Activated CD4-positive, alpha-beta memory T cell treated with anti-CD3 and anti-CD28 coated beads for 36 hours (primary cell): ENCODE measurements at regions not wholly inside any gene's neighbourhood (a gene's known extent, or its start where the extent isn't known, plus 50 kb on each side); places are given as distances from the start of the nearest gene placed in this dataset.
"Not testable (repeated sequence)": the region's sequence is repeated elsewhere in the genome, so short reads cannot be mapped to it uniquely, and the experiment has no call there.

Experiments used
- CTCF ChIA-PET: fragments of 350-600 bp; sonication (Branson Sonifier 250); formaldehyde crosslinking; loops from one replicate; lab custom pipeline; 2021; ENCODE audit warnings: antibody characterized with exemption, inconsistent platforms; lab: Charles Lee
- POLR2A ChIA-PET: fragments of 350-600 bp; sonication (Branson Sonifier 250); formaldehyde crosslinking; loops from one replicate; lab custom pipeline; 2021; ENCODE audit warnings: antibody characterized with exemption; lab: Charles Lee
- DNase-seq: peaks from one replicate; pipeline ENCODE4 v3.0.0-alpha.2; 2020
- H3K27ac Mint-ChIP-seq: one replicate; pipeline ENCODE4 v1.8.0; 2021; ENCODE audit warnings: mixed read lengths
- H3K27me3 Mint-ChIP-seq: one replicate; pipeline ENCODE4 v1.8.0; 2021; ENCODE audit warnings: mixed read lengths
- H3K36me3 Mint-ChIP-seq: one replicate; pipeline ENCODE4 v1.8.0; 2021; ENCODE audit warnings: mixed read lengths
- H3K4me1 Mint-ChIP-seq: one replicate; pipeline ENCODE4 v1.8.0; 2021; ENCODE audit warnings: low read depth, mixed read lengths
- H3K4me3 Mint-ChIP-seq: one replicate; pipeline ENCODE4 v1.8.0; 2021; ENCODE audit warnings: mild to moderate bottlenecking, mixed read lengths
- H3K9me3 Mint-ChIP-seq: one replicate; pipeline ENCODE4 v1.8.0; 2021; ENCODE audit warnings: mixed read lengths
- intact Hi-C: fragments of 100-400 bp; cut with micrococcal nuclease; formaldehyde crosslinking; loops from one replicate; pipeline ENCODE4 v1.15.1; 2023

GRCh38 chr10:6677129-6677528 is 97.1 kb upstream of the PRKCQ start:
- H3K4me1 Mint-ChIP-seq, POLR2A ChIA-PET, H3K36me3 Mint-ChIP-seq, DNase-seq, H3K27ac Mint-ChIP-seq, H3K9me3 Mint-ChIP-seq, H3K4me3 Mint-ChIP-seq, H3K27me3 Mint-ChIP-seq: not testable (repeated sequence)
- intact Hi-C loops = loop anchor here (10.0 kb wide), 1 partner anchor 738 kb away; the partner anchor contains the start of gene SFMBT2
- CTCF ChIA-PET = interaction anchor here (0.7 to 1.9 kb wide), 5 partner anchors 9 to 261 kb away, joined by 4 to 27 read pairs (median 8); partner anchors contain the start of gene PRKCQ

GRCh38 chr10:6674291-6674690 is 94.2 kb upstream of the PRKCQ start:
- Mint-ChIP-seq H3K27me3 (peaks cover 6% of the 10 kb centered on the region), H3K4me3 (no peak overlapping the region), H3K27ac (no peak overlapping the region), H3K36me3 (no peaks in the 10 kb centered on the region), H3K9me3 (no peaks in the 10 kb centered on the region), H3K4me1 (peaks cover 4% of the 10 kb centered on the region)
- no peak for DNase-seq
- POLR2A ChIA-PET = no interaction called here
- CTCF ChIA-PET = interaction anchor here (0.6 kb wide), 1 partner anchor 813 kb away, joined by 3 read pairs; no protein-coding TSS in a partner anchor
- intact Hi-C loops = loop anchor here (10.0 kb wide), 1 partner anchor 741 kb away; the partner anchor contains the start of gene SFMBT2

- Mint-ChIP-seq H3K36me3 (no peaks in the 10 kb centered on the region), H3K9me3 (no peaks in the 10 kb centered on the region), H3K27ac (no peak overlapping the region), H3K27me3 (peaks cover 2% of the 10 kb centered on the region), H3K4me3 (no peak overlapping the region), H3K4me1 (peaks cover 5% of the 10 kb centered on the region)
- ChIA-PET POLR2A (no interaction called here), CTCF (interaction anchor here (0.8 to 6.8 kb wide), 4 partner anchors 8 to 739 kb away, joined by 3 to 63 read pairs (median 4); partner anchors contain the start of gene PRKCQ)
- intact Hi-C loops = loop anchor here (10.0 kb wide), 1 partner anchor 743 kb away; the partner anchor contains the start of gene SFMBT2
- no peak for DNase-seq
These were observed 91.9 kb upstream of the PRKCQ start for GRCh38 chr10:6671976-6672375.

GRCh38 chr10:6669269-6669859 is 89.3 kb upstream of the PRKCQ start:
- H3K4me1 Mint-ChIP-seq = peaks cover 23% of the 10 kb centered on the region
- no peak overlapping the region for H3K27ac Mint-ChIP-seq
- no peak for DNase-seq
- H3K36me3 Mint-ChIP-seq = no peaks in the 10 kb centered on the region
- no peak overlapping the region for H3K4me3 Mint-ChIP-seq
- H3K27me3 Mint-ChIP-seq = peaks cover 2% of the 10 kb centered on the region
- ChIA-PET POLR2A (interaction anchor here (0.6 kb wide), 1 partner anchor 252 kb away, joined by 3 read pairs; no protein-coding TSS in a partner anchor), CTCF (interaction anchor here (0.6 to 6.8 kb wide), 21 partner anchors 9 to 748 kb away, joined by 3 to 63 read pairs (median 6); partner anchors contain the start of genes PRKCQ and SFMBT2)
- intact Hi-C loops = loop anchor here (5.0 to 10.0 kb wide), 2 partner anchors 152 to 565 kb away; no protein-coding TSS in a partner anchor
- no peaks in the 10 kb centered on the region for H3K9me3 Mint-ChIP-seq

- no peaks in the 10 kb centered on the region for H3K27me3 Mint-ChIP-seq
- intact Hi-C loops = loop anchor here (1.0 to 10.0 kb wide), 4 partner anchors 23 to 563 kb away; no protein-coding TSS in a partner anchor
- ChIA-PET CTCF (interaction anchor here (0.6 to 6.8 kb wide), 47 partner anchors 9 to 858 kb away, joined by 3 to 63 read pairs (median 4); partner anchors contain the start of gene PRKCQ), POLR2A (interaction anchor here (1.6 kb wide), 1 partner anchor 88 kb away, joined by 6 read pairs; the partner anchor contains the start of gene PRKCQ)
- no peaks in the 10 kb centered on the region for H3K36me3 Mint-ChIP-seq
- no peaks in the 10 kb centered on the region for H3K9me3 Mint-ChIP-seq
- peak overlapping the region; percentile 6 for H3K27ac Mint-ChIP-seq
- peaks cover 23% of the 10 kb centered on the region for H3K4me1 Mint-ChIP-seq
- peak; percentile 68 for DNase-seq
- H3K4me3 Mint-ChIP-seq = no peak overlapping the region
These were observed 87.7 kb upstream of the PRKCQ start for GRCh38 chr10:6667679-6668270.

GRCh38 chr10:6667150-6667549 is 87.1 kb upstream of the PRKCQ start:
- H3K36me3 Mint-ChIP-seq = no peaks in the 10 kb centered on the region
- H3K27me3 Mint-ChIP-seq = no peaks in the 10 kb centered on the region
- H3K9me3 Mint-ChIP-seq = no peaks in the 10 kb centered on the region
- H3K27ac Mint-ChIP-seq = no peak overlapping the region
- no peak overlapping the region for H3K4me3 Mint-ChIP-seq
- intact Hi-C loops = loop anchor here (1.0 to 10.0 kb wide), 4 partner anchors 22 to 562 kb away; no protein-coding TSS in a partner anchor
- no peak for DNase-seq
- H3K4me1 Mint-ChIP-seq = peaks cover 23% of the 10 kb centered on the region
- ChIA-PET CTCF (interaction anchor here (0.7 to 6.8 kb wide), 42 partner anchors 8 to 777 kb away, joined by 3 to 63 read pairs (median 5); partner anchors contain the start of gene PRKCQ), POLR2A (interaction anchor here (1.6 to 1.9 kb wide), 3 partner anchors 23 to 87 kb away, joined by 6 to 11 read pairs (median 6); partner anchors contain the start of gene PRKCQ)

- peak overlapping the region; percentile 64 for H3K27ac Mint-ChIP-seq
- H3K27me3 Mint-ChIP-seq = no peaks in the 10 kb centered on the region
- intact Hi-C loops = loop anchor here (1.0 to 10.0 kb wide), 5 partner anchors 16 to 561 kb away; partner anchors contain the start of gene PRKCQ
- peak; percentile 71 for DNase-seq
- CTCF ChIA-PET = interaction anchor here (0.7 to 6.8 kb wide), 16 partner anchors 13 to 860 kb away, joined by 3 to 63 read pairs (median 4); partner anchors contain the start of gene PRKCQ
- H3K36me3 Mint-ChIP-seq = no peaks in the 10 kb centered on the region
- H3K4me3 Mint-ChIP-seq = peak overlapping the region; percentile 17
- no peaks in the 10 kb centered on the region for H3K9me3 Mint-ChIP-seq
- peaks cover 23% of the 10 kb centered on the region for H3K4me1 Mint-ChIP-seq
- POLR2A ChIA-PET = interaction anchor here (0.7 to 1.9 kb wide), 7 partner anchors 15 to 745 kb away, joined by 3 to 11 read pairs (median 4); partner anchors contain the start of gene SFMBT2
These were observed 85.8 kb upstream of the PRKCQ start for GRCh38 chr10:6665847-6666246.

- POLR2A ChIA-PET = no interaction called here
- Mint-ChIP-seq H3K4me1 (peaks cover 10% of the 10 kb centered on the region), H3K4me3 (no peak overlapping the region), H3K27ac (no peak overlapping the region), H3K27me3 (peaks cover 3% of the 10 kb centered on the region), H3K36me3 (no peaks in the 10 kb centered on the region), H3K9me3 (no peaks in the 10 kb centered on the region)
- intact Hi-C loops = loop anchor here (10.0 kb wide), 1 partner anchor 556 kb away; no protein-coding TSS in a partner anchor
- DNase-seq = no peak
- CTCF ChIA-PET = interaction anchor here (1.0 to 1.8 kb wide), 2 partner anchors 9 to 12 kb away, joined by 3 to 16 read pairs; no protein-coding TSS in a partner anchor
These were observed 80.4 kb upstream of the PRKCQ start for GRCh38 chr10:6660460-6660859.

- ChIA-PET POLR2A (interaction anchor here (0.6 kb wide), 2 partner anchors 136 to 178 kb away, joined by 3 read pairs; no protein-coding TSS in a partner anchor), CTCF (interaction anchor here (0.6 to 1.8 kb wide), 4 partner anchors 8 to 751 kb away, joined by 3 to 16 read pairs (median 5); partner anchors contain the start of gene SFMBT2)
- Mint-ChIP-seq H3K4me3 (no peak overlapping the region), H3K27ac (no peak overlapping the region), H3K4me1 (peaks cover 5% of the 10 kb centered on the region), H3K9me3 (no peaks in the 10 kb centered on the region), H3K36me3 (no peaks in the 10 kb centered on the region), H3K27me3 (peaks cover 3% of the 10 kb centered on the region)
- intact Hi-C loops = no loop called here
- no peak for DNase-seq
These were observed 79.4 kb upstream of the PRKCQ start for GRCh38 chr10:6659451-6659850.

GRCh38 chr10:6657669-6658068 is 77.6 kb upstream of the PRKCQ start:
- Mint-ChIP-seq H3K9me3 (no peaks in the 10 kb centered on the region), H3K27ac (no peak overlapping the region), H3K4me3 (no peak overlapping the region), H3K36me3 (no peaks in the 10 kb centered on the region), H3K27me3 (peaks cover 3% of the 10 kb centered on the region), H3K4me1 (peaks cover 5% of the 10 kb centered on the region)
- POLR2A ChIA-PET = no interaction called here
- intact Hi-C loops = no loop called here
- CTCF ChIA-PET = interaction anchor here (1.1 to 1.8 kb wide), 2 partner anchors 10 to 12 kb away, joined by 3 to 6 read pairs; no protein-coding TSS in a partner anchor
- no peak for DNase-seq

- Mint-ChIP-seq H3K36me3 (no peaks in the 10 kb centered on the region), H3K9me3 (no peaks in the 10 kb centered on the region), H3K4me1 (peaks cover 5% of the 10 kb centered on the region), H3K27me3 (peaks cover 3% of the 10 kb centered on the region), H3K27ac (no peak overlapping the region), H3K4me3 (no peak overlapping the region)
- DNase-seq = no peak
- ChIA-PET POLR2A (no interaction called here), CTCF (interaction anchor here (1.1 to 1.8 kb wide), 2 partner anchors 9 to 13 kb away, joined by 3 to 6 read pairs; no protein-coding TSS in a partner anchor)
- intact Hi-C loops = no loop called here
These were observed 77.1 kb upstream of the PRKCQ start for GRCh38 chr10:6657196-6657595.
